ENCODE measurements at regions not wholly inside any gene's neighbourhood (a gene's known extent, or its start where the extent isn't known, plus 50 kb on each side); places are given as distances from the start of the nearest gene placed in this dataset.
A peak's percentile ranks its signal among the peaks of the same experiment; 100 is the strongest.

GRCh38 chr11:106420048-106420665 is 342.7 kb downstream of the AASDHPPT start:
- no peak for TF ChIP-seq TRIM24 (IDR thresholded peaks at IDR 0.05)
- TF ChIP-seq ZNF121 (CRISPR knock-in tag; conservative IDR thresholded peaks at IDR 0.05) = no peak
- TF ChIP-seq MAFF (IDR thresholded peaks at IDR 0.05; ENCODE audit: low read length) = peak; percentile 73
- TF ChIP-seq ID3 (CRISPR knock-in tag; IDR thresholded peaks at IDR 0.05) = no peak
- TF ChIP-seq ID3 (tag; IDR thresholded peaks at IDR 0.05) = no peak
- no peak for TF ChIP-seq XRCC3 (IDR thresholded peaks at IDR 0.05)
- TF ChIP-seq MAFK (IDR thresholded peaks at IDR 0.05; ENCODE audit: low read length) = peak; percentile 79
- no peak for TF ChIP-seq HDAC1 (IDR thresholded peaks at IDR 0.05)
- TF ChIP-seq RBM25 (IDR thresholded peaks at IDR 0.05; ENCODE audit: low read depth, low read length, severe bottlenecking) = no peak
- peak; percentile 69 for TF ChIP-seq MAFG (tag; conservative IDR thresholded peaks at IDR 0.05)
- TF ChIP-seq PRPF4 (IDR thresholded peaks at IDR 0.05; ENCODE audit: insufficient read depth, low read depth, low read length, poor library complexity, severe bottlenecking) = no peak
- TF ChIP-seq TEAD4 (IDR thresholded peaks at IDR 0.05; ENCODE audit: low read length) = no peak
- TF ChIP-seq TEAD4 (CRISPR knock-in tag; IDR thresholded peaks at IDR 0.05; ENCODE audit: borderline replicate concordance) = no peak
- TF ChIP-seq TCF15 (CRISPR knock-in tag; IDR thresholded peaks at IDR 0.05) = no peak
- no peak for TF ChIP-seq ZNF583 (CRISPR knock-in tag; IDR thresholded peaks at IDR 0.05)
- no peak for TF ChIP-seq ZKSCAN3 (CRISPR knock-in tag; IDR thresholded peaks at IDR 0.05)
- TF ChIP-seq SAFB (IDR thresholded peaks at IDR 0.05; ENCODE audit: borderline replicate concordance, low read depth, low read length) = no peak
- no peak for TF ChIP-seq CTCF (IDR thresholded peaks at IDR 0.05 in 2 of 3, conservative IDR thresholded peaks at IDR 0.05 in 1 of 3; ENCODE audit: insufficient read depth in 2 of 3, low read depth in 1 of 3, low read length in 3 of 3)
- TF ChIP-seq C11orf30 (IDR thresholded peaks at IDR 0.05; ENCODE audit: low read depth) = peak; percentile 28; the same call in 1 of the 2 replicates
- TF ChIP-seq PCBP1 (IDR thresholded peaks at IDR 0.05; ENCODE audit: low read depth, low read length, poor library complexity, severe bottlenecking) = no peak
- no peak for TF ChIP-seq FOXK2 (conservative IDR thresholded peaks at IDR 0.05 in 1 of 2, IDR thresholded peaks at IDR 0.05 in 1 of 2; ENCODE audit: low read depth in 2 of 2)
- peak; percentile 62; the same call in 1 of the 2 replicates for TF ChIP-seq ZNF316 (IDR thresholded peaks at IDR 0.05)
- DNase-seq (ENCODE audit: extremely low read depth in 1 of 4, low spot score in 3 of 4) (no peak), FAIRE-seq (no peak), ATAC-seq (no peak)
- 11% methylated on average over 2 of the region's 2 CpGs for WGBS (ENCODE audit: insufficient coverage, low coverage, missing lambda C conversion rate)
- Histone ChIP-seq H3K27me3 (ENCODE audit: control insufficient read depth in 2 of 2, insufficient read depth in 2 of 2, low read length in 2 of 2) (no peaks in the 10 kb centered on the region), H3K9ac (ENCODE audit: insufficient read depth in 1 of 2, low read depth in 2 of 2, low read length in 2 of 2) (no peak overlapping the region), H3K4me1 (replicated peaks in 1 of 2; ENCODE audit: control insufficient read depth in 2 of 2, insufficient read depth in 2 of 2, low read length in 2 of 2) (no peaks in the 10 kb centered on the region), H3K27ac (ENCODE audit: extremely low read depth, low read depth, low read length) (no peak overlapping the region), H3K79me2 (ENCODE audit: control insufficient read depth, insufficient read depth, low read length) (no peaks in the 10 kb centered on the region), H3K4me3 (no peak overlapping the region), H3K9me1 (ENCODE audit: control insufficient read depth, insufficient read depth, low read length) (no peaks in the 10 kb centered on the region), H3K4me2 (ENCODE audit: insufficient read depth, low read length) (no peak overlapping the region), H2AFZ (ENCODE audit: low read depth, low read length) (no peak overlapping the region), H4K20me1 (replicated peaks; ENCODE audit: control insufficient read depth, insufficient read depth, low read length) (no peaks in the 10 kb centered on the region), H3K9me3 (replicated peaks; ENCODE audit: control insufficient read depth, insufficient read depth, low read depth, low read length) (no peaks in the 10 kb centered on the region), H3K36me3 (ENCODE audit: control insufficient read depth, insufficient read depth, low read length) (no peaks in the 10 kb centered on the region)
- BruUV-seq (replicated peaks) = no TSS peak
- intact Hi-C loops (cut with micrococcal nuclease) = no loop called here
- in situ Hi-C loops (cut with MboI) = no loop called here
- ChIA-PET POLR2A (no interaction called here), CTCF (ENCODE audit: low intra/inter-chr PET ratio) (no interaction called here)

Data from K562 (cell line).